ENCODE measurements at regions not wholly inside any gene's neighbourhood (a gene's known extent, or its start where the extent isn't known, plus 50 kb on each side); places are given as distances from the start of the nearest gene placed in this dataset.

GRCh38 chr17:16881239-16881924 is 90.5 kb downstream of the TNFRSF13B start:
- no peaks in the 10 kb centered on the region for H3K36me3 ChIP-seq
- no peaks in the 10 kb centered on the region for H3K27me3 ChIP-seq
- intact Hi-C loops (cut with DNase I) = no loop called here
- DNase-seq (ENCODE audit: low spot score in 2 of 2) = no peak
- H3K4me1 ChIP-seq = peaks cover 0 to 4% of the 10 kb centered on the region in 2 donors
- H3K27ac ChIP-seq = no peak overlapping the region
- TF ChIP-seq, protein P1, sequence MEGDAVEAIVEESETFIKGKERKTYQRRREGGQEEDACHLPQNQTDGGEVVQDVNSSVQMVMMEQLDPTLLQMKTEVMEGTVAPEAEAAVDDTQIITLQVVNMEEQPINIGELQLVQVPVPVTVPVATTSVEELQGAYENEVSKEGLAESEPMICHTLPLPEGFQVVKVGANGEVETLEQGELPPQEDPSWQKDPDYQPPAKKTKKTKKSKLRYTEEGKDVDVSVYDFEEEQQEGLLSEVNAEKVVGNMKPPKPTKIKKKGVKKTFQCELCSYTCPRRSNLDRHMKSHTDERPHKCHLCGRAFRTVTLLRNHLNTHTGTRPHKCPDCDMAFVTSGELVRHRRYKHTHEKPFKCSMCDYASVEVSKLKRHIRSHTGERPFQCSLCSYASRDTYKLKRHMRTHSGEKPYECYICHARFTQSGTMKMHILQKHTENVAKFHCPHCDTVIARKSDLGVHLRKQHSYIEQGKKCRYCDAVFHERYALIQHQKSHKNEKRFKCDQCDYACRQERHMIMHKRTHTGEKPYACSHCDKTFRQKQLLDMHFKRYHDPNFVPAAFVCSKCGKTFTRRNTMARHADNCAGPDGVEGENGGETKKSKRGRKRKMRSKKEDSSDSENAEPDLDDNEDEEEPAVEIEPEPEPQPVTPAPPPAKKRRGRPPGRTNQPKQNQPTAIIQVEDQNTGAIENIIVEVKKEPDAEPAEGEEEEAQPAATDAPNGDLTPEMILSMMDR (IDR thresholded peaks at IDR 0.05) = no peak
- H3K4me3 ChIP-seq = no peak overlapping the region
- H3K9me3 ChIP-seq = no peaks in the 10 kb centered on the region

- Histone ChIP-seq H3K4me1 (peaks cover 0 to 2% of the 10 kb centered on the region in 2 donors), H3K4me3 (no peak overlapping the region), H3K27ac (no peak overlapping the region), H3K9me3 (no peaks in the 10 kb centered on the region), H3K36me3 (no peaks in the 10 kb centered on the region), H3K27me3 (no peaks in the 10 kb centered on the region)
- TF ChIP-seq, protein P1 (IDR thresholded peaks at IDR 0.05) = no peak
- intact Hi-C loops (cut with DNase I) = no loop called here
- DNase-seq (ENCODE audit: low spot score in 2 of 2) = peak in 1 of 2 donors; percentile 46
Observed at GRCh38 chr17:16880843-16881230, 91.1 kb downstream of the TNFRSF13B start.

DNA sequence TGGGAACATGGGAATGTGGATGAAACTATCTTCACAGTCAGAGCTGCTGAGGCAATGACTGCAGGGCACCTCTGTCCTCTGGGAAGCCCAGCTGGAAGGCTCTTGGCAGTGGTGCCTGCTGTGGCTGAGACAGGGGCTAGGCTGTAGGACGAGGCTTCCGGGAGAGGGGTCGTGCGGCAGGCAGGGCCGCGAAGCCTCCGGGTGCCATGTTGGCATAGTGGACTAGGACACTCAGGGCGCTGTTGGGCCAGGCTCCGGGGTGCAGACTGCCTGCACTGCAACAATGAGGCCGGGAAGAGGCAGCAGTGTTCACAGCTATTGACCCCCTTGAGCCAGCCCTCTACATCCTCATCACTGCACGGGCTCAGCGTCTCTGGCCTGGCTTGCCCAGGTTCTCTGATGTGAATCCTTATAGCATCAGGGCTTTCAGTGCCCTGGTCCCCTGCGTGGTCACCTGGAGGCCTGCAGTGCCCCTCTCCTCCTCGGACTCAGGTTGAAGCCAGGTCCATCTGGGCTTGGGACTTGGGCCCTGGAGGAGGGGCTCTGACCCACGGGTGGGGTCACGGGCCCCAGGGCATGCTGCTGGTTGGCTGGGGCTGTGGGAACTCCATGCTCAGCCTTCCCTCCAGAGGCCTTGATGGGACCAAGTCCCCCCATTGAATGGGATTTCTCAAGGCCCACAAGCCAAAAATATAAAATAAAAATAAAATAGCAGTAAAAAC is 91.6 kb downstream of the TNFRSF13B start:
- no peaks in the 10 kb centered on the region for H3K27me3 ChIP-seq
- H3K4me3 ChIP-seq = no peak overlapping the region
- H3K36me3 ChIP-seq = no peaks in the 10 kb centered on the region
- no peaks in the 10 kb centered on the region for H3K4me1 ChIP-seq
- no peak overlapping the region for H3K27ac ChIP-seq
- TF ChIP-seq, protein P1 (IDR thresholded peaks at IDR 0.05) = no peak
- intact Hi-C loops (cut with DNase I) = no loop called here
- no peaks in the 10 kb centered on the region for H3K9me3 ChIP-seq
- peak in 1 of 2 donors; percentile 55 for DNase-seq (ENCODE audit: low spot score in 2 of 2)

- Histone ChIP-seq H3K4me3 (no peak overlapping the region), H3K27me3 (no peaks in the 10 kb centered on the region), H3K27ac (no peak overlapping the region), H3K36me3 (no peaks in the 10 kb centered on the region), H3K9me3 (no peaks in the 10 kb centered on the region), H3K4me1 (no peaks in the 10 kb centered on the region)
- DNase-seq (ENCODE audit: low spot score in 2 of 2) = peak in 1 of 2 donors; percentile 60
- intact Hi-C loops (cut with DNase I) = no loop called here
- TF ChIP-seq, protein P1 (IDR thresholded peaks at IDR 0.05) = no peak
Observed at GRCh38 chr17:16879686-16880085, 92.2 kb downstream of the TNFRSF13B start.

- Histone ChIP-seq H3K27ac (no peak overlapping the region), H3K9me3 (no peaks in the 10 kb centered on the region), H3K27me3 (no peaks in the 10 kb centered on the region), H3K4me1 (no peaks in the 10 kb centered on the region), H3K4me3 (no peak overlapping the region), H3K36me3 (no peaks in the 10 kb centered on the region)
- DNase-seq (ENCODE audit: low spot score in 2 of 2) = peak in 1 of 2 donors; percentile 30
- TF ChIP-seq, protein P1 (IDR thresholded peaks at IDR 0.05) = no peak
- intact Hi-C loops (cut with DNase I) = no loop called here
Observed at GRCh38 chr17:16878606-16879005, 93.3 kb downstream of the TNFRSF13B start.

All from ascending aorta (tissue), 2 donors.